GM13976 (cell line): ENCODE measurements at regions not wholly inside any gene's neighbourhood (a gene's known extent, or its start where the extent isn't known, plus 50 kb on each side); places are given as distances from the start of the nearest gene placed in this dataset.

ENCODE experiments used
- DNase-seq: peaks from one replicate; pipeline ENCODE4 v3.0.0; 2012; ENCODE audit warnings: low spot score
- in situ Hi-C: fragments of 300-500 bp; cut with MboI; formaldehyde crosslinking; loops from one replicate; pipeline ENCODE4 v1.12.0; 2022; ENCODE audit warnings: low sequenced_read_pairs, mixed read lengths, inconsistent platforms; ENCODE audit not compliant: unreplicated experiment
- TF ChIP-seq, protein P1 (sequence below): IDR thresholded peaks from 2 replicates; pipeline ENCODE4 v1.5.1; 2012; ENCODE audit warnings: borderline replicate concordance, mild to moderate bottlenecking; ENCODE audit not compliant: insufficient read depth; ENCODE audit errors: extremely low read depth, missing control alignments, control extremely low read depth

- TF ChIP-seq, protein P1, sequence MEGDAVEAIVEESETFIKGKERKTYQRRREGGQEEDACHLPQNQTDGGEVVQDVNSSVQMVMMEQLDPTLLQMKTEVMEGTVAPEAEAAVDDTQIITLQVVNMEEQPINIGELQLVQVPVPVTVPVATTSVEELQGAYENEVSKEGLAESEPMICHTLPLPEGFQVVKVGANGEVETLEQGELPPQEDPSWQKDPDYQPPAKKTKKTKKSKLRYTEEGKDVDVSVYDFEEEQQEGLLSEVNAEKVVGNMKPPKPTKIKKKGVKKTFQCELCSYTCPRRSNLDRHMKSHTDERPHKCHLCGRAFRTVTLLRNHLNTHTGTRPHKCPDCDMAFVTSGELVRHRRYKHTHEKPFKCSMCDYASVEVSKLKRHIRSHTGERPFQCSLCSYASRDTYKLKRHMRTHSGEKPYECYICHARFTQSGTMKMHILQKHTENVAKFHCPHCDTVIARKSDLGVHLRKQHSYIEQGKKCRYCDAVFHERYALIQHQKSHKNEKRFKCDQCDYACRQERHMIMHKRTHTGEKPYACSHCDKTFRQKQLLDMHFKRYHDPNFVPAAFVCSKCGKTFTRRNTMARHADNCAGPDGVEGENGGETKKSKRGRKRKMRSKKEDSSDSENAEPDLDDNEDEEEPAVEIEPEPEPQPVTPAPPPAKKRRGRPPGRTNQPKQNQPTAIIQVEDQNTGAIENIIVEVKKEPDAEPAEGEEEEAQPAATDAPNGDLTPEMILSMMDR: no peak
- no peak for DNase-seq
- in situ Hi-C loops: no loop called here
Measured at GRCh38 chr10:22764639-22765038, 50.3 kb upstream of the PIP4K2A start.
